Neuronal stem cell (in vitro differentiated cells): ENCODE measurements at regions not wholly inside any gene's neighbourhood (a gene's known extent, or its start where the extent isn't known, plus 50 kb on each side); places are given as distances from the start of the nearest gene placed in this dataset.

Source experiments
- DNase-seq: peaks from one replicate; pipeline ENCODE4 v3.0.0-alpha.2; 2013; ENCODE audit warnings: low spot score
- H2AFZ ChIP-seq: one replicate; pipeline ENCODE4 v1.6.1; 2013; ENCODE audit warnings: mild to moderate bottlenecking, low read length, inconsistent platforms
- H2AK5ac ChIP-seq: 2 replicates; pipeline ENCODE4 v1.6.1; 2013; ENCODE audit warnings: low read depth, mild to moderate bottlenecking, inconsistent platforms, low read length, moderate library complexity, mixed read lengths
- H2BK120ac ChIP-seq: 2 replicates; pipeline ENCODE4 v1.6.1; 2013; ENCODE audit warnings: low read depth, mild to moderate bottlenecking, inconsistent platforms, low read length, moderate library complexity, mixed read lengths
- H2BK12ac ChIP-seq: one replicate; pipeline ENCODE4 v1.6.1; 2013; ENCODE audit warnings: low read length, inconsistent platforms
- H2BK15ac ChIP-seq: 2 replicates; pipeline ENCODE4 v1.6.1; 2013; ENCODE audit warnings: mild to moderate bottlenecking, low read length, inconsistent platforms, mixed read lengths
- H2BK5ac ChIP-seq: one replicate; pipeline ENCODE4 v1.6.1; 2013; ENCODE audit warnings: inconsistent platforms, mild to moderate bottlenecking, low read length, moderate library complexity
- H3K14ac ChIP-seq: one replicate; pipeline ENCODE4 v1.6.1; 2013; ENCODE audit warnings: low read length, inconsistent platforms
- H3K18ac ChIP-seq: 2 replicates; pipeline ENCODE4 v1.6.1; 2013; ENCODE audit warnings: low read length, inconsistent platforms
- H3K23ac ChIP-seq: 2 replicates; pipeline ENCODE4 v1.6.1; 2013; ENCODE audit warnings: low read depth, mild to moderate bottlenecking, mixed read lengths, low read length, inconsistent platforms; ENCODE audit not compliant: poor library complexity
- H3K27ac ChIP-seq: replicated peaks from 3 replicates; pipeline ENCODE4 v1.5.1; 2013; ENCODE audit warnings: low read length, inconsistent platforms
- H3K27me3 ChIP-seq, 3 experiments: 2 replicates each; pipeline ENCODE4 v1.6.1; 2013; ENCODE audit warnings: low read length in 3 of 3, mild to moderate bottlenecking in 2 of 3, inconsistent platforms in 1 of 3, low read depth in 1 of 3, mixed read lengths in 1 of 3, moderate library complexity in 1 of 3; ENCODE audit not compliant: control insufficient read depth in 3 of 3, insufficient read depth in 3 of 3
- H3K36me3 ChIP-seq, 2 donors: replicated peaks in 1 of 2; 2 replicates each; pipeline ENCODE4 v1.6.1; 2013; ENCODE audit warnings: low read length in 2 of 2; ENCODE audit not compliant: control insufficient read depth in 2 of 2, insufficient read depth in 2 of 2
- H3K4ac ChIP-seq: 2 replicates; pipeline ENCODE4 v1.6.1; 2013; ENCODE audit warnings: inconsistent platforms, mild to moderate bottlenecking, low read length, moderate library complexity
- H3K4me1 ChIP-seq, 2 donors: 1 replicate in 1 of 2; 2 replicates in 1 of 2; pipeline ENCODE4 v1.6.1; 2013; ENCODE audit warnings: low read length in 2 of 2, low read depth in 1 of 2; ENCODE audit not compliant: control insufficient read depth in 2 of 2, insufficient read depth in 1 of 2
- H3K4me2 ChIP-seq: one replicate; pipeline ENCODE4 v1.6.1; 2013; ENCODE audit warnings: mild to moderate bottlenecking, low read length, inconsistent platforms; ENCODE audit not compliant: insufficient read depth, poor library complexity, severe bottlenecking
- H3K4me3 ChIP-seq, 2 donors: 2 replicates each; pipeline ENCODE4 v1.5.1; 2013; ENCODE audit warnings: low read length in 2 of 2, mild to moderate bottlenecking in 2 of 2, inconsistent platforms in 1 of 2, moderate library complexity in 1 of 2
- H3K79me1 ChIP-seq: one replicate; pipeline ENCODE4 v1.6.1; 2013; ENCODE audit warnings: low read depth, mild to moderate bottlenecking, inconsistent platforms, low read length, moderate library complexity
- H3K9ac ChIP-seq: one replicate; pipeline ENCODE4 v1.6.1; 2013; ENCODE audit warnings: mild to moderate bottlenecking, low read depth, low read length, inconsistent platforms; ENCODE audit not compliant: poor library complexity
- H3K9me3 ChIP-seq, 2 donors: replicated peaks in 1 of 2; 2 replicates each; pipeline versions ENCODE3 to v1.6.1; 2013; ENCODE audit warnings: low read length in 2 of 2, mild to moderate bottlenecking in 2 of 2, inconsistent platforms in 1 of 2, low read depth in 1 of 2, mixed read lengths in 1 of 2, moderate library complexity in 1 of 2; ENCODE audit not compliant: control insufficient read depth in 2 of 2, insufficient read depth in 1 of 2
- H4K8ac ChIP-seq: one replicate; pipeline ENCODE4 v1.6.1; 2013; ENCODE audit warnings: low read depth, mild to moderate bottlenecking, inconsistent platforms, low read length, moderate library complexity
- H4K91ac ChIP-seq: one replicate; pipeline ENCODE4 v1.6.1; 2013; ENCODE audit warnings: low read length, low read depth, mild to moderate bottlenecking, inconsistent platforms; ENCODE audit not compliant: poor library complexity
- WGBS, 2 donors: extraction: QIAGEN DNeasy Blood & Tissue Kit; methylation state at CpG; one replicate each; pipeline ENCODE4 v1.1.7; 2013; ENCODE audit warnings: missing lambda C conversion rate in 2 of 2, mixed read lengths in 1 of 2; ENCODE audit not compliant: insufficient read length in 2 of 2, insufficient replicate concordance in 1 of 2; ENCODE audit errors: extremely low coverage in 2 of 2; 5-methylcytosine and 5-hydroxymethylcytosine counted together

- H3K4me2 ChIP-seq: no peak overlapping the region
- peaks cover 46 to 56% of the 10 kb centered on the region in 2 donors for H3K4me1 ChIP-seq
- WGBS, 2 donors: no CpG with 5 or more reads among the region's 18 CpGs
- peak overlapping the region; percentile 93 for H3K18ac ChIP-seq
- peak overlapping the region; percentile 26 for H3K27ac ChIP-seq
- peak overlapping the region; percentile 45 for H2BK15ac ChIP-seq
- no peak overlapping the region for H3K23ac ChIP-seq
- H3K4me3 ChIP-seq: no peak overlapping the region
- H3K4ac ChIP-seq: peak overlapping the region; percentile 28
- no peak overlapping the region for H4K91ac ChIP-seq
- peaks cover 0 to 6% of the 10 kb centered on the region in 2 donors for H3K9me3 ChIP-seq
- H2AK5ac ChIP-seq: peak overlapping the region; percentile 87
- H2BK12ac ChIP-seq: peak overlapping the region; percentile 65
- H4K8ac ChIP-seq: peak overlapping the region; percentile 57
- H2BK120ac ChIP-seq: no peak overlapping the region
- H2AFZ ChIP-seq: peak overlapping the region; percentile 54
- no peak overlapping the region for H3K14ac ChIP-seq
- no peaks in the 10 kb centered on the region for H3K27me3 ChIP-seq
- H2BK5ac ChIP-seq: peak overlapping the region; percentile 41
- no peaks in the 10 kb centered on the region for H3K36me3 ChIP-seq
- H3K79me1 ChIP-seq: peaks cover 3% of the 10 kb centered on the region
- DNase-seq: no peak
- H3K9ac ChIP-seq: no peak overlapping the region
Observed at GRCh38 chr2:201966691-201967438, 66.8 kb upstream of the FZD7 start.

GRCh38 chr2:201968050-201968449, 65.6 kb upstream of the FZD7 start:
- H3K18ac ChIP-seq: peak overlapping the region; percentile 20
- H2BK120ac ChIP-seq: no peak overlapping the region
- H3K36me3 ChIP-seq: no peaks in the 10 kb centered on the region
- H3K4me1 ChIP-seq: peaks cover 49 to 57% of the 10 kb centered on the region in 2 donors
- no peak overlapping the region for H3K14ac ChIP-seq
- H2BK15ac ChIP-seq: peak overlapping the region; percentile 45
- H3K4me2 ChIP-seq: no peak overlapping the region
- DNase-seq: no peak
- no peak overlapping the region for H3K9ac ChIP-seq
- peaks cover 3% of the 10 kb centered on the region for H3K79me1 ChIP-seq
- no peak overlapping the region for H3K4me3 ChIP-seq
- no peak overlapping the region for H4K8ac ChIP-seq
- no CpG with 5 or more reads among the region's 6 CpGs for WGBS, 2 donors
- peak overlapping the region; percentile 77 for H2AK5ac ChIP-seq
- H3K9me3 ChIP-seq: peaks cover 0 to 6% of the 10 kb centered on the region in 2 donors
- no peak overlapping the region for H3K4ac ChIP-seq
- H2AFZ ChIP-seq: no peak overlapping the region
- no peak overlapping the region for H4K91ac ChIP-seq
- H3K27me3 ChIP-seq: no peaks in the 10 kb centered on the region
- no peak overlapping the region for H2BK12ac ChIP-seq
- peak overlapping the region; percentile 21 for H3K23ac ChIP-seq
- no peak overlapping the region for H2BK5ac ChIP-seq
- no peak overlapping the region for H3K27ac ChIP-seq

- Histone ChIP-seq H3K27ac (no peak overlapping the region), H4K8ac (no peak overlapping the region), H3K79me1 (peaks cover 3% of the 10 kb centered on the region), H2AFZ (no peak overlapping the region), H3K4me1 (peaks cover 49 to 57% of the 10 kb centered on the region in 2 donors), H3K9me3 (peaks cover 0 to 6% of the 10 kb centered on the region in 2 donors), H3K14ac (no peak overlapping the region), H3K4ac (no peak overlapping the region), H3K9ac (no peak overlapping the region), H3K18ac (peak overlapping the region; percentile 81), H4K91ac (no peak overlapping the region), H2BK15ac (peak overlapping the region; percentile 45), H2AK5ac (peak overlapping the region; percentile 77), H2BK12ac (peak overlapping the region; percentile 80), H3K23ac (no peak overlapping the region), H2BK120ac (no peak overlapping the region), H3K27me3 (no peaks in the 10 kb centered on the region), H3K36me3 (no peaks in the 10 kb centered on the region), H2BK5ac (no peak overlapping the region), H3K4me2 (no peak overlapping the region), H3K4me3 (no peak overlapping the region)
- WGBS, 2 donors: no CpG with 5 or more reads among the region's 10 CpGs
- no peak for DNase-seq
Observed at GRCh38 chr2:201968476-201968875, 65.2 kb upstream of the FZD7 start.

GRCh38 chr2:201969241-201969937, 64.3 kb upstream of the FZD7 start:
- Histone ChIP-seq H2BK120ac (peak overlapping the region; percentile 21), H3K14ac (no peak overlapping the region), H3K18ac (peak overlapping the region; percentile 3), H2BK15ac (no peak overlapping the region), H2BK5ac (no peak overlapping the region), H2BK12ac (peak overlapping the region; percentile 3), H2AK5ac (peak overlapping the region; percentile 2), H3K23ac (no peak overlapping the region), H3K9ac (no peak overlapping the region), H4K8ac (no peak overlapping the region), H4K91ac (no peak overlapping the region), H3K4me2 (no peak overlapping the region), H3K4ac (no peak overlapping the region), H3K9me3 (peaks cover 0 to 6% of the 10 kb centered on the region in 2 donors), H3K27ac (no peak overlapping the region), H3K4me3 (no peak overlapping the region), H3K4me1 (peaks cover 49 to 50% of the 10 kb centered on the region in 2 donors), H3K79me1 (peaks cover 3% of the 10 kb centered on the region), H2AFZ (no peak overlapping the region), H3K27me3 (no peaks in the 10 kb centered on the region), H3K36me3 (no peaks in the 10 kb centered on the region)
- WGBS, 2 donors: no CpG with 5 or more reads among the region's 14 CpGs
- DNase-seq: no peak
